Suprapubic skin (tissue), 3 donors: ENCODE measurements at regions not wholly inside any gene's neighbourhood (a gene's known extent, or its start where the extent isn't known, plus 50 kb on each side); places are given as distances from the start of the nearest gene placed in this dataset.
A peak's percentile ranks its signal among the peaks of the same experiment; 100 is the strongest.

Experiments
- EP300 ChIP-seq: sonication (generic); formaldehyde crosslinking; IDR thresholded peaks from one replicate; pipeline ENCODE4 v1.6.1; 2017; ENCODE audit warnings: antibody characterized with exemption
- POLR2A ChIP-seq, 2 donors: fragments of 450-650 bp; IDR thresholded peaks; one replicate each; pipeline ENCODE4 v1.6.1; 2017; ENCODE audit warnings: antibody characterized with exemption in 2 of 2, mild to moderate bottlenecking in 2 of 2, moderate library complexity in 2 of 2
- TF ChIP-seq, protein P1 (sequence below), 2 donors: fragments of 200-600 bp in 1 of 2; fragments of 450-650 bp in 1 of 2; sonication (generic) in 1 of 2; IDR thresholded peaks; one replicate each; pipeline ENCODE4 v1.5.1; 2016 to 2019; ENCODE audit warnings: antibody characterized with exemption in 2 of 2, mild to moderate bottlenecking in 1 of 2, moderate library complexity in 1 of 2

DNA sequence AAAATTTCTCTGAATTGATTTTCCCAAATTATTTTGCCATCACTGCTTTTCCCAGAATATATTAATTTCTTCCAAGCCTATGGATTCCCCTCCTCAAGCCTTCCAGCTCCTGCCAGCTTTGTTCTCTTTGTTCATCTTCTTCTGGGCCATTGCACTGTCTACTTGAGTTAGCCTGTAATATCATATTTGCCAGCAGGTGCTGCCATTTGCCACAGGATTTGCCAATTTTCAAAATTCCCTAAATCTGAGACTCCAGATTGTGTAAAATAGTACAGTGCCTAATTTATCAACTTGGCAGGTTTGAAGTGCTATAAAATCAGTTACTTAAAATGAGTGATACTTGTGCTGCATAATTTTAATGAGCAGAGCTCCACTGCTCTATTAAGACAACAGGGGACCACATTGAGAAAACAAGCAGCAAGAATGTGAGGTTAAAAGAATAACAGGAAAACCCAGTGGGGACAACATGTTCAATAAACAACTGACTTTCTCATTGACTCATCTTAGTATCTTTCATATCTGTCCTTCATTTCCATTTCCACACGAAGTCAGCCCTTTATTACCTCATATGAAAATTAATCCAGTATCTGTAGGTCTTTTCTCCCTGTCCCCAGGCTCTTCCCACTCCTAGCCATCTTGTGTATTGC, 84.6 kb upstream of the CCDC196 start:
- TF ChIP-seq, protein P1, sequence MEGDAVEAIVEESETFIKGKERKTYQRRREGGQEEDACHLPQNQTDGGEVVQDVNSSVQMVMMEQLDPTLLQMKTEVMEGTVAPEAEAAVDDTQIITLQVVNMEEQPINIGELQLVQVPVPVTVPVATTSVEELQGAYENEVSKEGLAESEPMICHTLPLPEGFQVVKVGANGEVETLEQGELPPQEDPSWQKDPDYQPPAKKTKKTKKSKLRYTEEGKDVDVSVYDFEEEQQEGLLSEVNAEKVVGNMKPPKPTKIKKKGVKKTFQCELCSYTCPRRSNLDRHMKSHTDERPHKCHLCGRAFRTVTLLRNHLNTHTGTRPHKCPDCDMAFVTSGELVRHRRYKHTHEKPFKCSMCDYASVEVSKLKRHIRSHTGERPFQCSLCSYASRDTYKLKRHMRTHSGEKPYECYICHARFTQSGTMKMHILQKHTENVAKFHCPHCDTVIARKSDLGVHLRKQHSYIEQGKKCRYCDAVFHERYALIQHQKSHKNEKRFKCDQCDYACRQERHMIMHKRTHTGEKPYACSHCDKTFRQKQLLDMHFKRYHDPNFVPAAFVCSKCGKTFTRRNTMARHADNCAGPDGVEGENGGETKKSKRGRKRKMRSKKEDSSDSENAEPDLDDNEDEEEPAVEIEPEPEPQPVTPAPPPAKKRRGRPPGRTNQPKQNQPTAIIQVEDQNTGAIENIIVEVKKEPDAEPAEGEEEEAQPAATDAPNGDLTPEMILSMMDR (IDR thresholded peaks at IDR 0.05), result peak; percentile 31 to 35
- TF ChIP-seq POLR2A (IDR thresholded peaks at IDR 0.05), result no peak
- no peak for TF ChIP-seq EP300
